Mesenchymal stem cell (in vitro differentiated cells and primary cell): ENCODE measurements at regions not wholly inside any gene's neighbourhood (a gene's known extent, or its start where the extent isn't known, plus 50 kb on each side); places are given as distances from the start of the nearest gene placed in this dataset.
"Not testable (repeated sequence)": the region's sequence is repeated elsewhere in the genome, so short reads cannot be mapped to it uniquely, and the experiment has no call there.

Experiments used
- DNase-seq: peaks from one replicate; pipeline ENCODE4 v3.0.0-alpha.2; 2013
- H2AFZ ChIP-seq: one replicate; pipeline ENCODE4 v1.6.1; 2013; ENCODE audit warnings: low read depth, mild to moderate bottlenecking, control low read depth, inconsistent platforms, low read length, moderate library complexity
- H2AK5ac ChIP-seq: 2 replicates; pipeline ENCODE4 v1.6.1; 2013; ENCODE audit warnings: low read length, moderate library complexity, mild to moderate bottlenecking, inconsistent platforms; ENCODE audit not compliant: severe bottlenecking
- H2BK120ac ChIP-seq: one replicate; pipeline ENCODE4 v1.6.1; 2013; ENCODE audit warnings: low read depth, mild to moderate bottlenecking, inconsistent platforms, low read length, moderate library complexity
- H2BK12ac ChIP-seq, 2 experiments: one replicate each; pipeline ENCODE4 v1.6.1; 2013; ENCODE audit warnings: inconsistent platforms in 2 of 2, low read length in 2 of 2, mild to moderate bottlenecking in 2 of 2, moderate library complexity in 2 of 2, control low read depth in 1 of 2
- H2BK15ac ChIP-seq: one replicate; pipeline ENCODE4 v1.6.1; 2013; ENCODE audit warnings: mild to moderate bottlenecking, low read depth, inconsistent platforms; ENCODE audit not compliant: poor library complexity, severe bottlenecking
- H2BK5ac ChIP-seq: 2 replicates; pipeline ENCODE4 v1.6.1; 2013; ENCODE audit warnings: low read depth, mild to moderate bottlenecking, low read length, control low read depth, inconsistent platforms; ENCODE audit not compliant: poor library complexity, severe bottlenecking
- H3K14ac ChIP-seq, 2 experiments: one replicate each; pipeline ENCODE4 v1.6.1; 2013; ENCODE audit warnings: inconsistent platforms in 2 of 2, low read length in 2 of 2, control low read depth in 1 of 2, mild to moderate bottlenecking in 1 of 2, moderate library complexity in 1 of 2
- H3K18ac ChIP-seq, 2 experiments: one replicate each; pipeline ENCODE4 v1.6.1; 2013; ENCODE audit warnings: inconsistent platforms in 2 of 2, low read length in 2 of 2, control low read depth in 1 of 2, low read depth in 1 of 2, mild to moderate bottlenecking in 1 of 2
- H3K23ac ChIP-seq, 2 experiments: one replicate each; pipeline ENCODE4 v1.6.1; 2013; ENCODE audit warnings: inconsistent platforms in 2 of 2, low read length in 2 of 2, mild to moderate bottlenecking in 2 of 2, moderate library complexity in 2 of 2, control low read depth in 1 of 2
- H3K27ac ChIP-seq: 2 replicates; pipeline ENCODE4 v1.5.1; 2013; ENCODE audit warnings: mild to moderate bottlenecking, moderate library complexity, low read length, control low read depth, inconsistent platforms; ENCODE audit not compliant: poor library complexity, severe bottlenecking
- H3K27me3 ChIP-seq, 2 experiments: 2 replicates each; pipeline versions ENCODE4 v1.6.1 to v1.7.0; 2013; ENCODE audit warnings: low read length in 2 of 2, mild to moderate bottlenecking in 2 of 2, moderate library complexity in 2 of 2, control low read depth in 1 of 2, inconsistent platforms in 1 of 2; ENCODE audit not compliant: control insufficient read depth in 1 of 2, insufficient read depth in 1 of 2
- H3K36me3 ChIP-seq, 2 experiments: 2 replicates each; pipeline versions ENCODE4 v1.6.1 to v1.7.0; 2013; ENCODE audit warnings: low read length in 2 of 2, control low read depth in 1 of 2, inconsistent platforms in 1 of 2, low read depth in 1 of 2, mild to moderate bottlenecking in 1 of 2; ENCODE audit not compliant: insufficient read depth in 2 of 2, control insufficient read depth in 1 of 2
- H3K4ac ChIP-seq, 2 experiments: one replicate each; pipeline ENCODE4 v1.6.1; 2013; ENCODE audit warnings: inconsistent platforms in 2 of 2, low read length in 2 of 2, mild to moderate bottlenecking in 2 of 2, moderate library complexity in 2 of 2, control low read depth in 1 of 2, low read depth in 1 of 2
- H3K4me1 ChIP-seq: 2 replicates; pipeline ENCODE4 v1.6.1; 2013; ENCODE audit warnings: low read depth, low read length, control low read depth; ENCODE audit not compliant: control insufficient read depth, insufficient read depth
- H3K4me2 ChIP-seq: 2 replicates; pipeline ENCODE4 v1.6.1; 2013; ENCODE audit warnings: low read length, mild to moderate bottlenecking, inconsistent platforms; ENCODE audit not compliant: poor library complexity, severe bottlenecking
- H3K4me3 ChIP-seq, 2 experiments: 2 replicates each; pipeline versions ENCODE4 v1.5.1 to v1.7.0; 2013; ENCODE audit warnings: low read length in 2 of 2, mild to moderate bottlenecking in 2 of 2, control low read depth in 1 of 2, low read depth in 1 of 2; ENCODE audit not compliant: insufficient read depth in 1 of 2
- H3K79me1 ChIP-seq: replicated peaks from 2 replicates; pipeline ENCODE4 v1.6.1; 2013; ENCODE audit warnings: mild to moderate bottlenecking, control low read depth, low read length, inconsistent platforms; ENCODE audit not compliant: poor library complexity, severe bottlenecking
- H3K9ac ChIP-seq: 2 replicates; pipeline ENCODE4 v1.7.0; 2013; ENCODE audit warnings: mild to moderate bottlenecking, low read length, moderate library complexity
- H3K9me3 ChIP-seq: 2 replicates; pipeline ENCODE4 v1.7.0; 2013; ENCODE audit warnings: mild to moderate bottlenecking, low read length; ENCODE audit not compliant: control insufficient read depth
- H4K8ac ChIP-seq: one replicate; pipeline ENCODE4 v1.6.1; 2013; ENCODE audit warnings: inconsistent platforms, mild to moderate bottlenecking, low read length, moderate library complexity
- H4K91ac ChIP-seq: one replicate; pipeline ENCODE4 v1.6.1; 2013; ENCODE audit warnings: mild to moderate bottlenecking, low read length, inconsistent platforms
- WGBS: methylation state at CpG from one replicate; pipeline ENCODE4 v1.1.7; 2013; ENCODE audit warnings: mixed read lengths; 5-methylcytosine and 5-hydroxymethylcytosine counted together

- Histone ChIP-seq H2BK15ac (no peak overlapping the region), H2AFZ (no peak overlapping the region), H3K18ac (no peak overlapping the region), H3K23ac (no peak overlapping the region), H4K91ac (no peak overlapping the region), H3K27me3 (no peaks in the 10 kb centered on the region), H3K79me1 (no peaks in the 10 kb centered on the region), H3K4me1 (no peaks in the 10 kb centered on the region), H2BK5ac (no peak overlapping the region), H3K4me2 (no peak overlapping the region), H3K9ac (no peak overlapping the region), H3K9me3 (peaks cover 2% of the 10 kb centered on the region), H3K14ac (no peak overlapping the region), H2BK120ac (no peak overlapping the region), H3K4me3 (no peak overlapping the region), H2AK5ac (no peak overlapping the region), H2BK12ac (no peak overlapping the region), H3K36me3 (no peaks in the 10 kb centered on the region), H3K4ac (no peak overlapping the region), H4K8ac (no peak overlapping the region), H3K27ac (no peak overlapping the region)
- DNase-seq = no peak
- WGBS = 84% methylated on average over 3 of the region's 4 CpGs
These were observed 110.6 kb downstream of the TMEM121 start for GRCh38 chr14:105636935-105637334.

DNA sequence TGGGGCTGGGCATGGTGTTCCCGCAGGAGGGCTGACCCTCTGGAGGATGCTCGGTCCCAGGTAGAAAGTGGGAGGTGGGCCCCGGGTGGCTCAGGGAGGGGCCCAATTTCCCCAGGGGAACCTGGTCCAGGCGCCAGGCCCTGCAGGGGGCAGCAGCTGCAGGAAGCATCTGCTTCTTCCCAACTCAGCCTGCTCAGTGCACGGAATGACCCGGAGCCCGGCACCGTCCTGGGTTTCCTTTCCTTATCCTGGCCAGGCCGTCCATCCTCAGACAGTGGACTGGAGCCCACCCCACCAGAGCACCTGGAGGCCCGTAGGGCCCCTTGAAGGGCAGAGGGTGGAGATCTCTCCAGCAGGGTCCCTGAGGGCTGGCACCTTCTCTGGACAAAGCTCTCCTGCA lies 111.0 kb downstream of the TMEM121 start:
- H3K9me3 ChIP-seq, H2AFZ ChIP-seq, H3K9ac ChIP-seq, H2AK5ac ChIP-seq, H3K79me1 ChIP-seq, H3K4me2 ChIP-seq, H2BK12ac ChIP-seq, H3K4me3 ChIP-seq, H3K18ac ChIP-seq, H3K23ac ChIP-seq, DNase-seq, H3K14ac ChIP-seq, H2BK15ac ChIP-seq, H4K8ac ChIP-seq, H4K91ac ChIP-seq, H3K4me1 ChIP-seq, H3K4ac ChIP-seq, H3K27me3 ChIP-seq, H3K27ac ChIP-seq, H3K36me3 ChIP-seq, H2BK120ac ChIP-seq, H2BK5ac ChIP-seq: not testable (repeated sequence)
- 88% methylated on average over 5 of the region's 10 CpGs for WGBS

DNA sequence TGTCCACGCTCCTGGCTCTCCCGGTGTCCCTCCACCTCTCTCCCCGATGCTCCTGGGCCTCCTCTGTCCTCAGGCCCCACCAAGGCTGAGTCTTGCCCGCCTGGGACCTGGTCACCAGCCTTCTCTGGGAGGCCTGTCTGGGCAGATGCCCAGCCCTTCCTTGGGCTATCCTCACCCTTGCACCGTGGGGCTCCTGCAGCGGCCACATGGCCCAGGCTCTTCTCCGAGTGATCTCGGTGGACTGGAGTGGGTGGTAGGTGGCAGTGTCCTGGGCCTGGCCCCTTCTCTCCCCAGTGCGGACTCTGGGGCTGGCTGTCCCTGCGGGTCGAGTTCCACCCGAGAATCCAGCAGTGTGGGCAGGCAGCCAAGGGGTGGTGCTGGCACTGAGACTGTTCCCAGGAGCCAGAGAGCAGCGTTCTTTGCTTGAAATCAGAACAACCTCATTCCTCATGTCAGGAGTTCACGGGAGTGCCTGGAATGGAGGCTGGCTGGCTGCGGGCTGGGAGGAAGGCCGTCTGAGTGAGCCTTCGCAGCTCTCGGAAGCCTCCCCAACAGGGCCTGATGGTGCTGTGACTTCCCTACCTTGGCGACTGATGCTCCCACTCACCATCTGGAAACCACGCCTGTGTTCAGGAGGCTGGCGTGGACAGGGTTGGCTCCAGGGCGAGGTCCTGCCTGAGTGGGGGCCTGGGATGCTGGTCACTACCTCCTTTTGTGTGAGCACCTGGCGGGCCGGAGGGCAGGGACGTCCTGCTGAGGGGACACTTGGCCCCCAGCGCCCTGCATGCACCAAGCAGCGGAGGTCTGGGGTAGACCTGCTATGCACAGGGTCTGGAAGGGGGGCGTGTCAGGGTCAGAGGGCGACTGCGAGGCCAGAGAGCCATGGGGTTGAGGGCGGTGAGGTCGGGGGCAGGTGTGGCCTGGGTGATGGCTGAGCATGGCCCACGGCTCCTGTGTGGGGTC lies 113.9 kb downstream of the TMEM121 start:
- not testable (repeated sequence) for H3K9me3 ChIP-seq, H3K27me3 ChIP-seq, H3K4me3 ChIP-seq, H4K8ac ChIP-seq, H4K91ac ChIP-seq, H3K9ac ChIP-seq, H3K18ac ChIP-seq, H2BK5ac ChIP-seq, H3K14ac ChIP-seq, H2BK15ac ChIP-seq, H2AFZ ChIP-seq, H2BK120ac ChIP-seq, H3K4me1 ChIP-seq, H2BK12ac ChIP-seq, H2AK5ac ChIP-seq, H3K27ac ChIP-seq, DNase-seq, H3K79me1 ChIP-seq, H3K36me3 ChIP-seq, H3K4me2 ChIP-seq, H3K4ac ChIP-seq, H3K23ac ChIP-seq
- 84% methylated on average over 21 of the region's 33 CpGs for WGBS

- 71% methylated on average over 14 of the region's 17 CpGs for WGBS
- no peaks in the 10 kb centered on the region for H3K27me3 ChIP-seq
- H2BK120ac ChIP-seq = no peak overlapping the region
These were observed 114.9 kb downstream of the TMEM121 start for GRCh38 chr14:105641075-105641937.

More at GRCh38 chr14:105641075-105641937, 114.9 kb downstream of the TMEM121 start:
- no peak overlapping the region for H3K18ac ChIP-seq
- H2BK5ac ChIP-seq = no peak overlapping the region
- H2BK12ac ChIP-seq = no peak overlapping the region
- no peak overlapping the region for H2AK5ac ChIP-seq
- H3K4ac ChIP-seq = no peak overlapping the region
- no peak overlapping the region for H2BK15ac ChIP-seq
- no peak overlapping the region for H3K9ac ChIP-seq
- H3K79me1 ChIP-seq = no peaks in the 10 kb centered on the region
- H3K4me2 ChIP-seq = no peak overlapping the region
- H3K9me3 ChIP-seq = no peaks in the 10 kb centered on the region
- H4K91ac ChIP-seq = peak overlapping the region; percentile 27
- H3K4me1 ChIP-seq = no peaks in the 10 kb centered on the region
- H3K4me3 ChIP-seq = peak overlapping the region in 1 of 2 experiments; percentile 33
- H2AFZ ChIP-seq = no peak overlapping the region
- H4K8ac ChIP-seq = no peak overlapping the region
- no peaks in the 10 kb centered on the region for H3K36me3 ChIP-seq
- no peak overlapping the region for H3K27ac ChIP-seq
- H3K23ac ChIP-seq = no peak overlapping the region
- DNase-seq = no peak
- no peak overlapping the region for H3K14ac ChIP-seq
